CD4-positive, alpha-beta memory T cell (primary cell): ENCODE measurements at regions not wholly inside any gene's neighbourhood (a gene's known extent, or its start where the extent isn't known, plus 50 kb on each side); places are given as distances from the start of the nearest gene placed in this dataset.
"Not testable (repeated sequence)": the region's sequence is repeated elsewhere in the genome, so short reads cannot be mapped to it uniquely, and the experiment has no call there.

Experiments used
- CTCF ChIA-PET: fragments of 350-600 bp; sonication (Branson Sonifier 250); formaldehyde crosslinking; loops from one replicate; lab custom pipeline; 2021; ENCODE audit warnings: inconsistent platforms; ENCODE audit not compliant: partially characterized antibody; lab: Charles Lee
- POLR2A ChIA-PET: fragments of 350-600 bp; sonication (Branson Sonifier 250); formaldehyde crosslinking; loops from one replicate; lab custom pipeline; 2021; ENCODE audit not compliant: partially characterized antibody; lab: Charles Lee
- DNase-seq, 5 donors: peaks; one replicate each; pipeline versions ENCODE4 v3.0.0 to v3.0.0-alpha.2; 2020 to 2022; ENCODE audit warnings: mixed read lengths in 1 of 5
- H3K27ac ChIP-seq: one replicate; pipeline ENCODE4 v1.7.0; 2013; ENCODE audit warnings: low read depth, low read length
- H3K27me3 ChIP-seq: 2 replicates; pipeline ENCODE4 v1.7.0; 2013; ENCODE audit warnings: mild to moderate bottlenecking, low read length, moderate library complexity; ENCODE audit not compliant: insufficient read depth
- H3K36me3 ChIP-seq: 2 replicates; pipeline ENCODE4 v1.7.0; 2013; ENCODE audit warnings: mild to moderate bottlenecking, low read length, moderate library complexity; ENCODE audit not compliant: insufficient read depth
- H3K4me1 ChIP-seq: 2 replicates; pipeline ENCODE4 v1.7.0; 2013; ENCODE audit warnings: mild to moderate bottlenecking, low read length, moderate library complexity; ENCODE audit not compliant: insufficient read depth
- H3K4me3 ChIP-seq, 2 donors: one replicate each; pipeline ENCODE4 v1.7.0; 2013; ENCODE audit warnings: low read length in 2 of 2, mild to moderate bottlenecking in 1 of 2
- H3K9me3 ChIP-seq, 2 donors: one replicate each; pipeline ENCODE4 v1.7.0; 2013; ENCODE audit warnings: low read length in 2 of 2, control low read depth in 1 of 2; ENCODE audit not compliant: control insufficient read depth in 1 of 2
- H3K27ac Mint-ChIP-seq, 7 donors: one replicate each; pipeline ENCODE4 v1.8.0; 2020 to 2021; ENCODE audit warnings: mixed read lengths in 7 of 7, mild to moderate bottlenecking in 6 of 7, inconsistent platforms in 3 of 7, moderate library complexity in 3 of 7
- H3K27me3 Mint-ChIP-seq, 2 donors: one replicate each; pipeline ENCODE4 v1.8.0; 2020 to 2021; ENCODE audit warnings: mixed read lengths in 2 of 2
- H3K36me3 Mint-ChIP-seq, 2 donors: one replicate each; pipeline ENCODE4 v1.8.0; 2020 to 2021; ENCODE audit warnings: mixed read lengths in 2 of 2, inconsistent platforms in 1 of 2, mild to moderate bottlenecking in 1 of 2
- H3K4me1 Mint-ChIP-seq, 4 donors: one replicate each; pipeline ENCODE4 v1.8.0; 2020 to 2021; ENCODE audit warnings: mixed read lengths in 4 of 4, mild to moderate bottlenecking in 1 of 4
- H3K4me3 Mint-ChIP-seq, 8 donors: one replicate each; pipeline ENCODE4 v1.8.0; 2020 to 2021; ENCODE audit warnings: mixed read lengths in 8 of 8, mild to moderate bottlenecking in 7 of 8, moderate library complexity in 6 of 8, inconsistent platforms in 3 of 8
- H3K9me3 Mint-ChIP-seq, 8 donors: one replicate each; pipeline ENCODE4 v1.8.0; 2020 to 2021; ENCODE audit warnings: mixed read lengths in 8 of 8, mild to moderate bottlenecking in 5 of 8, inconsistent platforms in 3 of 8, moderate library complexity in 1 of 8
- intact Hi-C: fragments of 100-400 bp; cut with micrococcal nuclease; formaldehyde crosslinking; loops from one replicate; pipeline ENCODE4 v1.15.1; 2023

GRCh38 chr10:11668847-11669610, 57.6 kb upstream of the USP6NL start:
- no peaks in the 10 kb centered on the region for H3K4me1 ChIP-seq
- Mint-ChIP-seq H3K27ac (no peak overlapping the region), H3K27me3 (peaks cover 6 to 7% of the 10 kb centered on the region in 2 donors), H3K36me3 (no peaks in the 10 kb centered on the region), H3K4me1 (peaks cover 0 to 7% (median under 1%) of the 10 kb centered on the region in 4 donors), H3K4me3 (no peak overlapping the region), H3K9me3 (peaks cover 0 to 5% (median 0%) of the 10 kb centered on the region in 8 donors)
- ChIA-PET POLR2A (no interaction called here), CTCF (no interaction called here)
- H3K27me3 ChIP-seq: no peaks in the 10 kb centered on the region
- DNase-seq: no peak
- H3K4me3 ChIP-seq: no peak overlapping the region
- no peaks in the 10 kb centered on the region for H3K36me3 ChIP-seq
- H3K9me3 ChIP-seq: no peaks in the 10 kb centered on the region
- no peak overlapping the region for H3K27ac ChIP-seq
- intact Hi-C loops: no loop called here

- no peak overlapping the region for H3K27ac Mint-ChIP-seq
- H3K27me3 Mint-ChIP-seq: peaks cover 5 to 7% of the 10 kb centered on the region in 2 donors
- Histone ChIP-seq H3K27ac (no peak overlapping the region), H3K36me3 (no peaks in the 10 kb centered on the region), H3K9me3 (no peaks in the 10 kb centered on the region), H3K4me3 (no peak overlapping the region), H3K27me3 (no peaks in the 10 kb centered on the region), H3K4me1 (no peaks in the 10 kb centered on the region)
- H3K4me3 Mint-ChIP-seq: no peak overlapping the region
- no peak for DNase-seq
- no peaks in the 10 kb centered on the region for H3K36me3 Mint-ChIP-seq
- ChIA-PET POLR2A (interaction anchor here (0.6 kb wide), 1 partner anchor 90 kb away, joined by 3 read pairs; no protein-coding TSS in a partner anchor), CTCF (no interaction called here)
- H3K4me1 Mint-ChIP-seq: peaks cover 0 to 2% (median under 1%) of the 10 kb centered on the region in 4 donors
- intact Hi-C loops: no loop called here
- H3K9me3 Mint-ChIP-seq: peaks cover 0 to 5% (median 0%) of the 10 kb centered on the region in 8 donors
Measured at GRCh38 chr10:11667756-11668155, 56.3 kb upstream of the USP6NL start.

- H3K4me1 Mint-ChIP-seq: peaks cover 0 to 8% (median 5%) of the 10 kb centered on the region in 4 donors
- CTCF ChIA-PET: no interaction called here
Measured at GRCh38 chr10:11663763-11664555, 52.5 kb upstream of the USP6NL start.

GRCh38 chr10:11663126-11663515, 51.7 kb upstream of the USP6NL start:
- H3K27ac Mint-ChIP-seq: not testable (repeated sequence)

More at GRCh38 chr10:11663763-11664555, 52.5 kb upstream of the USP6NL start:
- no peak for DNase-seq
- Histone ChIP-seq H3K9me3 (no peaks in the 10 kb centered on the region), H3K27ac (no peak overlapping the region), H3K4me1 (no peaks in the 10 kb centered on the region), H3K27me3 (no peaks in the 10 kb centered on the region), H3K36me3 (no peaks in the 10 kb centered on the region), H3K4me3 (no peak overlapping the region)
- peaks cover 6 to 9% of the 10 kb centered on the region in 2 donors for H3K27me3 Mint-ChIP-seq
- no peaks in the 10 kb centered on the region for H3K36me3 Mint-ChIP-seq
- intact Hi-C loops: no loop called here
- POLR2A ChIA-PET: no interaction called here
- H3K9me3 Mint-ChIP-seq: peaks cover 0 to 5% (median 0%) of the 10 kb centered on the region in 8 donors
- H3K27ac Mint-ChIP-seq: no peak overlapping the region
- H3K4me3 Mint-ChIP-seq: no peak overlapping the region

GRCh38 chr10:11661441-11661840, 50.0 kb upstream of the USP6NL start:
- H3K9me3 ChIP-seq: no peaks in the 10 kb centered on the region
- ChIA-PET CTCF (interaction anchor here (0.7 to 1.0 kb wide), 2 partner anchors 30 to 324 kb away, joined by 3 read pairs; no protein-coding TSS in a partner anchor), POLR2A (interaction anchor here (0.5 kb wide), 1 partner anchor 50 kb away, joined by 3 read pairs; the partner anchor contains the start of gene USP6NL)
- Mint-ChIP-seq H3K36me3 (no peaks in the 10 kb centered on the region), H3K27me3 (peaks cover 6 to 9% of the 10 kb centered on the region in 2 donors), H3K9me3 (peaks cover 0 to 5% (median 0%) of the 10 kb centered on the region in 8 donors), H3K4me3 (no peak overlapping the region), H3K27ac (no peak overlapping the region), H3K4me1 (peaks cover 0 to 8% (median 5%) of the 10 kb centered on the region in 4 donors)
- H3K27ac ChIP-seq: no peak overlapping the region
- intact Hi-C loops: no loop called here
- no peaks in the 10 kb centered on the region for H3K4me1 ChIP-seq
- no peaks in the 10 kb centered on the region for H3K36me3 ChIP-seq
- no peak overlapping the region for H3K4me3 ChIP-seq
- no peaks in the 10 kb centered on the region for H3K27me3 ChIP-seq
- no peak for DNase-seq

More at GRCh38 chr10:11663126-11663515, 51.7 kb upstream of the USP6NL start:
- H3K9me3 ChIP-seq, H3K4me1 ChIP-seq, H3K36me3 ChIP-seq, H3K27me3 ChIP-seq, H3K27me3 Mint-ChIP-seq, H3K36me3 Mint-ChIP-seq, H3K27ac ChIP-seq, H3K4me1 Mint-ChIP-seq, H3K4me3 Mint-ChIP-seq, DNase-seq, H3K4me3 ChIP-seq, intact Hi-C loops, POLR2A ChIA-PET, H3K9me3 Mint-ChIP-seq, CTCF ChIA-PET: not testable (repeated sequence)
